Activated naive CD8-positive, alpha-beta T cell treated with anti-CD3 and anti-CD28 coated beads for 36 hours (primary cell): ENCODE measurements at regions not wholly inside any gene's neighbourhood (a gene's known extent, or its start where the extent isn't known, plus 50 kb on each side); places are given as distances from the start of the nearest gene placed in this dataset.

Experiments
- DNase-seq: peaks from one replicate; pipeline ENCODE4 v3.0.0; 2021
- H3K27ac Mint-ChIP-seq: one replicate; pipeline ENCODE4 v1.8.0; 2022; ENCODE audit warnings: mild to moderate bottlenecking, moderate library complexity, mixed read lengths
- H3K27me3 Mint-ChIP-seq: one replicate; pipeline ENCODE4 v1.8.0; 2022; ENCODE audit warnings: mild to moderate bottlenecking, mixed read lengths
- H3K36me3 Mint-ChIP-seq: one replicate; pipeline ENCODE4 v1.8.0; 2021; ENCODE audit warnings: mild to moderate bottlenecking, mixed read lengths
- H3K4me1 Mint-ChIP-seq: one replicate; pipeline ENCODE4 v1.8.0; 2021; ENCODE audit warnings: mixed read lengths
- H3K4me3 Mint-ChIP-seq: one replicate; pipeline ENCODE4 v1.8.0; 2022; ENCODE audit warnings: mild to moderate bottlenecking, moderate library complexity, mixed read lengths
- H3K9me3 Mint-ChIP-seq: one replicate; pipeline ENCODE4 v1.8.0; 2022; ENCODE audit warnings: mixed read lengths

- DNase-seq = no peak
- Mint-ChIP-seq H3K4me3 (no peak overlapping the region), H3K36me3 (peaks cover 2% of the 10 kb centered on the region), H3K27ac (no peak overlapping the region), H3K4me1 (peaks cover 32% of the 10 kb centered on the region), H3K27me3 (no peaks in the 10 kb centered on the region), H3K9me3 (no peaks in the 10 kb centered on the region)
Observed at GRCh38 chr13:39895254-39895653, 239.8 kb downstream of the COG6 start.

DNA sequence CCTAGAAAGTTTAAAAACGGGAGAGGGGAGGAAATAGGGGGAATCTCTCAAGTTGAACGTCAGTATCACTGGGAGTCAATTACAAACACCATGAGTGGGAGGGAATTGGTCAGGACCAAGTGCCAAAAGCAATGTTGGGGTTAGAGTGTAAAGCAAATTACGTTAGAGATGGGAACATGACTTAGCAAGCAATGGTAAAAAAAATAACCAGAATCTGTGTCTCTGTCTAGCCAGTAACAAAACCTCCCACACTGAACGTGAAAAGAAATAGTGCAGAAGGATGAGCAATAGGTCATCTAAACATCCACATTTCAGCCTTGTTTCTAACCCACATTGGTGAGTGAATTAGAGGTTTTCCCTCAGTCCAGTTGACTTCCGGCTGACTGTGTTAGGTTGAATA is 242.2 kb downstream of the COG6 start:
- Mint-ChIP-seq H3K27ac (no peak overlapping the region), H3K4me1 (peaks cover 17% of the 10 kb centered on the region), H3K36me3 (peaks cover 2% of the 10 kb centered on the region), H3K9me3 (no peaks in the 10 kb centered on the region), H3K27me3 (peaks cover 4% of the 10 kb centered on the region), H3K4me3 (no peak overlapping the region)
- no peak for DNase-seq

DNA sequence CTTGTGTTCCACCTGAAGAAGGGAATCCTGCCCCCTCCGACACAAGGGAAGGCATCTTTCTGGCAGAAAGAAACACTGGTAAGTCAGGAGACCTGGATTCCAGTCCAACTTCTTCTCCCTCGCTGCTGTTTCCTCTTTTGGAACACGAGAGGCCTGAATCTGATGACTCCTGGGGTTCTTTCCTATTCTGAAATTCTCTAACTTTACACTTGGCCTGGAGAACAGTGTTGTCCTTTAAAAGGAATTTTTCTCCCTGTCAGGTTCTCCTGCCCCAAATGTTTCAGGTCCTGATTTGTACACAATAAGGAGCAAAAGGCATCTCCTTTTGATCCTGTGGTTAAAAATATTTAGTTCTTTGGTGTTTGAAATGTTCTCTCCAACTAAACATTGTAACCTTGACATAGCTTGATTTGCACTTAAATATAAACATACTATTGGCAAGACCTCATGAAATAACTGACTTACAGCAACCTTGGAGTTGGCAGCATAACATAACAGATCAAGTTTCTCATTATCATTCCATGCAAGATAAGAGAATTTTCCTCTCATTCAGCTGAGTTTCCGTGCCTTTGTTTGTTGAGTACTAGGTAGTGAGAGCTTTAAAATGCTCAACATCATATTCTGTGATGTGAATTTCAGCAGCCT is 244.8 kb downstream of the COG6 start:
- H3K27ac Mint-ChIP-seq = no peak overlapping the region

DNA sequence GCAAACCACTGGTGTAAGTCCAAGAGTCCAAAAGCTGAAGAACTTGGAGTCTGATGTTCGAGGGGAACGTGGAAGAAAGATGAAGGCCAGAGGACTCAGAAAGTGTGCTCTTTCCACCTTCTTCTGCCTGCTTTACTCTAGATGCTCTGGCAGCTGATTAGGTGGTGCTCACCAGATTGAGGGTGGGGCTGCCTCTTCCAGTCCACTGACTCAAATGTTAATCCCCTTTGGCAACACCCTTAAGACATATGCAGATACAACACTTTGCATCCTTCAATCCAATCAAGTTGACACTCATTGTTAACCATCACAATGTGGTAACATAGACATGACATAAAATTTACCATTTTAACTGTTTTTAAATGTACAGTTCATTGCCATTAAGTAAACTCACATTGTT is 249.5 kb downstream of the COG6 start:
- no peak for DNase-seq
- H3K9me3 Mint-ChIP-seq = no peaks in the 10 kb centered on the region
- peaks cover 4% of the 10 kb centered on the region for H3K27me3 Mint-ChIP-seq
- no peak overlapping the region for H3K27ac Mint-ChIP-seq
- no peaks in the 10 kb centered on the region for H3K36me3 Mint-ChIP-seq
- peaks cover under 1% of the 10 kb centered on the region for H3K4me1 Mint-ChIP-seq
- no peak overlapping the region for H3K4me3 Mint-ChIP-seq

More for the DNA sequence above, 244.8 kb downstream of the COG6 start:
- no peaks in the 10 kb centered on the region for H3K36me3 Mint-ChIP-seq
- DNase-seq = no peak
- H3K27me3 Mint-ChIP-seq = peaks cover 4% of the 10 kb centered on the region
- no peak overlapping the region for H3K4me3 Mint-ChIP-seq
- no peaks in the 10 kb centered on the region for H3K9me3 Mint-ChIP-seq
- peaks cover 3% of the 10 kb centered on the region for H3K4me1 Mint-ChIP-seq

DNA sequence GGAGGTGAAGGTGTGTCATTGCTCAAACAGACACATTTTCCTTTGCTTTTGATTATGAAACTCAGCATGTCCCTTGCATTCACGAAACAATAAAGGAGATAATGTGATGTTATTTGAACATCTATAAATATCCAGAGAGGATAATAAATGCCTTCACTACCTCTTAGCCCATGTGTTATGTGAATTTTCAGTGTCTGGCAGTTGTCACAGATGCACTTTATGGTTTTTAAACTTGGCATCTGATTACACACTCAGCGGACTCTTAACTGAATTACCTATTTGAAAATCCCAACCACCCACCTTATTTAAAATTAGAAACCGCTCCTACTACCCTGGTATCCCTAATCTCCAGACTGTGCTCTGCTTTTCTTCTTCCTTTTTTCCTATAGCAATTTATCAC is 254.2 kb downstream of the COG6 start:
- H3K4me3 Mint-ChIP-seq = no peak overlapping the region
- H3K27ac Mint-ChIP-seq = no peak overlapping the region
- no peak for DNase-seq
- no peaks in the 10 kb centered on the region for H3K9me3 Mint-ChIP-seq
- H3K27me3 Mint-ChIP-seq = no peaks in the 10 kb centered on the region
- no peaks in the 10 kb centered on the region for H3K36me3 Mint-ChIP-seq
- peaks cover 11% of the 10 kb centered on the region for H3K4me1 Mint-ChIP-seq

DNA sequence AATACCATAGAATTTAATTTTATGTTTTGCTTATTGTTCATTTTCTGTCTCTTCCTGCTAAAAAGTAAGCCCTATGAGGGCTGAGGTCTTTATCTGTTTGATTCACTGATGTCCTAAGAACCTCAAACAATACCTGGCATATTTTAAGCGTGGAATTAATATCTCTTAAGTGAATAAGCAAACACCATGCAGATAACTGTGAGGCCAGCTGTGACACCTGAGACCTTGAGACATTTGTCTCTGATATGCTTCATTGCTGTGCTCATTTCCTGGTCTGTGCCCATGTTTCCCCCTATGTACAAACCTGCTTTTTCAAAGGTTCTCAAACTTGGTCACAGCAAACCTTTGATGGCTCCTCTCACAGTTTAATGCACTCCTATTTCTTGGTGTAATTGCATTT is 254.6 kb downstream of the COG6 start:
- no peak for DNase-seq
- H3K4me1 Mint-ChIP-seq = peaks cover 11% of the 10 kb centered on the region
- H3K9me3 Mint-ChIP-seq = no peaks in the 10 kb centered on the region
- H3K36me3 Mint-ChIP-seq = no peaks in the 10 kb centered on the region
- no peaks in the 10 kb centered on the region for H3K27me3 Mint-ChIP-seq
- no peak overlapping the region for H3K4me3 Mint-ChIP-seq
- no peak overlapping the region for H3K27ac Mint-ChIP-seq

DNA sequence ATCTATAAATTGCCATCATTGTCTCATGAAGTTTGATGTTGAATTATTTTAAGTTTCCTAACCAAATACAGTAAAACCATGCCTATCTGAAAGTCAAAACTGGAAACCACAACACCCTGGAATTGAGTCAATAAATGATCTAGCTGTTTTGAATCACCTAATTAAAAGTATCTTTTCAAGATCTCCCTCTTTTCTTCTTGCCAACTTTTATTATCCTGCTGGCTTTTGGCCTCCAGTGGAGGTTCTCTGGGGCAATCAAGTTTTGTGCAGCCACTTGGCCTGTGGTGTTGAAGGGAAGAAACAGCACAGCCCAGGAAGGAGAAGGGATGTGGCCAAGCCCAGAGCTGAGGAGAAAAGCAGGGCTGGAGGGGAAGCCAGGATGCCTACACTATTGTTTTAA is 255.4 kb downstream of the COG6 start:
- H3K36me3 Mint-ChIP-seq = no peaks in the 10 kb centered on the region
- no peak overlapping the region for H3K4me3 Mint-ChIP-seq
- no peaks in the 10 kb centered on the region for H3K27me3 Mint-ChIP-seq
- peaks cover 11% of the 10 kb centered on the region for H3K4me1 Mint-ChIP-seq
- no peak overlapping the region for H3K27ac Mint-ChIP-seq
- no peaks in the 10 kb centered on the region for H3K9me3 Mint-ChIP-seq
- no peak for DNase-seq

DNA sequence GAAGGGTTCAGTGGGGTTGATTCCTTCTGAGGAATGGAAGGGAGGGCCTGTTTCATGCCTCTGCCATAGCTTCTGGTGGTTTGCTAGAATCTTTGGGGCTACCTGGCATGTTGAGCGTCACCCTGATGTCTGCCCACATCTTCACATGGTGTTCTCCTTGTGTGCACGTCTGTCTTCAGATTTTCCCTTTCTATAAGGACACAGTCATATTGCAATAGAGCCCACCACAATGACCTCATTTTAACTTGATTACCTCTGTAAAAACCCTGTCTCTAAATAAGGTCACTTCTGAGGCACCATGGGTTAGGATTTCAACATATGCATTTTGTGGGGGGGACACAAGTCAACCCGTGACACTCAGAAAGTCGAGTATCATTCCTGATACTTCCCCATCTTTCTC is 257.9 kb downstream of the COG6 start:
- Mint-ChIP-seq H3K4me3 (no peak overlapping the region), H3K27ac (no peak overlapping the region), H3K9me3 (no peaks in the 10 kb centered on the region), H3K36me3 (no peaks in the 10 kb centered on the region), H3K27me3 (no peaks in the 10 kb centered on the region), H3K4me1 (peaks cover 11% of the 10 kb centered on the region)
- DNase-seq = no peak

GRCh38 chr13:39913928-39914327 is 258.5 kb downstream of the COG6 start:
- no peaks in the 10 kb centered on the region for H3K36me3 Mint-ChIP-seq
- no peaks in the 10 kb centered on the region for H3K9me3 Mint-ChIP-seq
- no peaks in the 10 kb centered on the region for H3K27me3 Mint-ChIP-seq
- H3K4me1 Mint-ChIP-seq = peaks cover 11% of the 10 kb centered on the region
- DNase-seq = no peak
- H3K27ac Mint-ChIP-seq = no peak overlapping the region
- no peak overlapping the region for H3K4me3 Mint-ChIP-seq

DNA sequence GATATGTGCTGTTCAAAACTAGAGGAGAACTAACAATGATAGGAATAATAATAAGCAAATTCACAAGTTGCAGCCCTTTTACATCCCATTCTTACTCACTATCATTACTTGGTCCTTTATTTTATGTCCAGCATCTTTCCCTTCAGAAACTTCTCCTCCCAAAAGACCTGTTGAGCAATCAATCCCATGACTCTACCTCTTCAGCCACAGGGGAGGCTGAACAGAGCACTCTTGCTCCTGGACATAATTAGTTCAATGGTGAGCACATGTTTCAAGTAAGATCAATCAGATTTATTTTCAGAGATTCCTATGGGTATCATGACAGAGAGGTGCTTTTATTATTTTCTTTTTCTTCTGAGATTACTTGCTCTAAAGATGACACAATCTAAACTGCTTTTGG is 260.0 kb downstream of the COG6 start:
- H3K4me3 Mint-ChIP-seq = no peak overlapping the region

GRCh38 chr13:39916330-39916729 is 260.9 kb downstream of the COG6 start:
- H3K27me3 Mint-ChIP-seq = no peaks in the 10 kb centered on the region
- no peak overlapping the region for H3K4me3 Mint-ChIP-seq
- no peaks in the 10 kb centered on the region for H3K9me3 Mint-ChIP-seq
- H3K27ac Mint-ChIP-seq = no peak overlapping the region
- DNase-seq = no peak
- H3K36me3 Mint-ChIP-seq = no peaks in the 10 kb centered on the region
- no peaks in the 10 kb centered on the region for H3K4me1 Mint-ChIP-seq

More for the DNA sequence above, 260.0 kb downstream of the COG6 start:
- Mint-ChIP-seq H3K4me1 (peaks cover 6% of the 10 kb centered on the region), H3K36me3 (no peaks in the 10 kb centered on the region), H3K27ac (no peak overlapping the region), H3K9me3 (no peaks in the 10 kb centered on the region), H3K27me3 (no peaks in the 10 kb centered on the region)
- no peak for DNase-seq

DNA sequence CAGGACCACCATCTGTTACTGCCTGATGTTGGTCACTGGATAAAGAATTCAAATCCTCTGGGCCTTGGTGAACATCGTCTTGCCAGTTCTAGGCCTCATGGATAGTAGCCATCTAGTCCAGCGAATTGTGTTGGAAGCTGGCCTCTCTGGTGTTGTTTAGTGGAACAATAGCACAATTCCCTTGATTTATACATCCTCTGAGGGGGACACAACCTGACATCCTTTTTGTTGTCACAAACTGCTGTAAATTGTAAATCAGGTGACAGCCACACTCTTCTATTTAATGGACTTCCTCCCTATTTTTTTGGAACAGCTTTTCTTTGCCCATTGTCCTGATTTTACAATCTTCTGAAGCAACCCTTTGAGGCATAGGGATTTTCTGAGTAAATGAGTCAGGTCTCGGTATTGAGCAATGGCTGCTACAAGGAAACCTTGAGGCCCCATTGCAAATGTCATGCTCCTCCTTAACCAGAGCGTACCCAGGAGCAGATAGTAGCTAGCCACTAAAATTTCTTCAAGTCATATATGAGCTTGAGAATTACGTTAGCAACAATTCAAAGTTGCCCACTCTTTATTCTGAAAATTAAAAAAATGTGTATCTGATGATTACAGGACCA is 263.3 kb downstream of the COG6 start:
- H3K4me3 Mint-ChIP-seq = no peak overlapping the region
- H3K9me3 Mint-ChIP-seq = peaks cover 9% of the 10 kb centered on the region
- no peaks in the 10 kb centered on the region for H3K27me3 Mint-ChIP-seq
- H3K36me3 Mint-ChIP-seq = peaks cover 2% of the 10 kb centered on the region
- DNase-seq = no peak
- H3K4me1 Mint-ChIP-seq = no peaks in the 10 kb centered on the region
- no peak overlapping the region for H3K27ac Mint-ChIP-seq

- no peak overlapping the region for H3K27ac Mint-ChIP-seq
- H3K9me3 Mint-ChIP-seq = peaks cover 24% of the 10 kb centered on the region
- H3K4me3 Mint-ChIP-seq = no peak overlapping the region
- H3K36me3 Mint-ChIP-seq = peaks cover 4% of the 10 kb centered on the region
- H3K4me1 Mint-ChIP-seq = no peaks in the 10 kb centered on the region
- no peak for DNase-seq
- H3K27me3 Mint-ChIP-seq = no peaks in the 10 kb centered on the region
Observed at GRCh38 chr13:39920613-39921012, 265.2 kb downstream of the COG6 start.

- Mint-ChIP-seq H3K27ac (no peak overlapping the region), H3K4me1 (peaks cover 10% of the 10 kb centered on the region), H3K27me3 (peaks cover 4% of the 10 kb centered on the region), H3K36me3 (peaks cover 4% of the 10 kb centered on the region), H3K4me3 (no peak overlapping the region), H3K9me3 (peaks cover 25% of the 10 kb centered on the region)
- no peak for DNase-seq
Observed at GRCh38 chr13:39926345-39926744, 270.9 kb downstream of the COG6 start.

DNA sequence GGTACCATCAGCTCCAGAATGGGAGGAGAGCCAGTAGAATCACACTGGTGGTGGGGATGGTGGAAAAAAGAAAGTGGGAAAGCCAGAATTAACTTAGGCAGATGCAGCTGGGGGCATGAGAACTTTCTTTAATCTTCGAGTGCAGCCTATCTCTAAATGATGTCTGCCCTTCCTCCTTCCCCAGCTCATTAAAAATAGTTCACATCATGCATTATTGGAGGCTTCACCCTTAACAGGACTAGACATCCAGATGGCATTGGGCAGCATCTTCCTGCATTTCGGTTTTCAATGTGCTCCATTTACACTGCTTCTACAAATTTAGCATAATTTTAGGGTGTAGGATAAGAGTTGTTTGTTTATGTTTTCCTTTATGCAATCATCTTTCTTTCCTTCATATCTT is 272.8 kb downstream of the COG6 start:
- Mint-ChIP-seq H3K27me3 (peaks cover 4% of the 10 kb centered on the region), H3K4me3 (no peak overlapping the region), H3K36me3 (peaks cover 2% of the 10 kb centered on the region), H3K4me1 (peaks cover 10% of the 10 kb centered on the region), H3K9me3 (peaks cover 17% of the 10 kb centered on the region), H3K27ac (no peak overlapping the region)
- no peak for DNase-seq

DNA sequence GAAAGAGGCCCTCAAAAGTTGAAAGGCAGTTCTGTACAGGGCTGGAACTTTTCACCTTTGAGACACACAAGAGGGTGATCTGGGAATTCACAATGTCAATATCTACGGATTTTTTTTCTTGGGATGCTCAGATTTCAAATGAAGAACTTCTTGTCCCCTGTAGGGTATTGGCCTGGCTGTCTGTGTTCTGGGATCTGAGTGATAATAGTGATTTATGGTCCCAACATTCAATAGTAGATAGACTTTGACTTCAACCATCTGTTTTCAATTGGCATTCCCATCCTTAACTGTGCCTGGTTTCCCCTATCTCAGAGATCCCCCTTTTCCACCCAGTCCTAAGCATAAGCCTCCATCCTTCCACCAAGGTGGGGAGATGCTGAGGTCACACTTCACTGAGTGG is 274.1 kb downstream of the COG6 start:
- Mint-ChIP-seq H3K4me1 (peaks cover 10% of the 10 kb centered on the region), H3K27ac (no peak overlapping the region), H3K27me3 (peaks cover 4% of the 10 kb centered on the region), H3K36me3 (peaks cover 2% of the 10 kb centered on the region), H3K9me3 (peaks cover 9% of the 10 kb centered on the region), H3K4me3 (no peak overlapping the region)
- no peak for DNase-seq
